HG03135 (cell line): ENCODE measurements at regions not wholly inside any gene's neighbourhood (a gene's known extent, or its start where the extent isn't known, plus 50 kb on each side); places are given as distances from the start of the nearest gene placed in this dataset.

ENCODE experiments used
- ATAC-seq: cut with Tn5 transposase; IDR thresholded peaks from one replicate; pipeline ENCODE4 v1.9.1; 2021; ENCODE audit warnings: mild to moderate bottlenecking, moderate library complexity; ENCODE audit not compliant: unreplicated experiment

GRCh38 chr10:83955406-83955805 lies 183.9 kb upstream of the GHITM start:
- ATAC-seq = no peak

GRCh38 chr10:83957168-83957947 lies 182.0 kb upstream of the GHITM start:
- ATAC-seq = no peak

GRCh38 chr10:83959328-83959727 lies 180.0 kb upstream of the GHITM start:
- no peak for ATAC-seq

- no peak for ATAC-seq
These were observed 179.2 kb upstream of the GHITM start for GRCh38 chr10:83960125-83960524.

GRCh38 chr10:83961620-83962019 lies 177.7 kb upstream of the GHITM start:
- no peak for ATAC-seq

- ATAC-seq = no peak
These were observed 175.9 kb upstream of the GHITM start for GRCh38 chr10:83963446-83963845.

GRCh38 chr10:83965473-83965872 lies 173.8 kb upstream of the GHITM start:
- ATAC-seq = no peak

GRCh38 chr10:83968052-83968451 lies 171.3 kb upstream of the GHITM start:
- no peak for ATAC-seq

GRCh38 chr10:83978681-83979383 lies 160.5 kb upstream of the GHITM start:
- no peak for ATAC-seq

GRCh38 chr10:83982812-83983211 lies 156.5 kb upstream of the GHITM start:
- no peak for ATAC-seq

- no peak for ATAC-seq
These were observed 155.6 kb upstream of the GHITM start for GRCh38 chr10:83983578-83984255.

- no peak for ATAC-seq
These were observed 155.1 kb upstream of the GHITM start for GRCh38 chr10:83984256-83984640.

GRCh38 chr10:83986800-83987199 lies 152.5 kb upstream of the GHITM start:
- ATAC-seq = no peak

GRCh38 chr10:83987216-83987615 lies 152.1 kb upstream of the GHITM start:
- no peak for ATAC-seq

GRCh38 chr10:83988435-83988834 lies 150.9 kb upstream of the GHITM start:
- no peak for ATAC-seq

- ATAC-seq = peak; percentile 89
These were observed 149.2 kb upstream of the GHITM start for GRCh38 chr10:83990126-83990525.

GRCh38 chr10:83991986-83992753 lies 147.1 kb upstream of the GHITM start:
- ATAC-seq = no peak

GRCh38 chr10:83994325-83994724 lies 145.0 kb upstream of the GHITM start:
- ATAC-seq = no peak

GRCh38 chr10:83995738-83996331 lies 143.5 kb upstream of the GHITM start:
- ATAC-seq = no peak

GRCh38 chr10:84004221-84004620 lies 135.1 kb upstream of the GHITM start:
- no peak for ATAC-seq

- no peak for ATAC-seq
These were observed 133.9 kb upstream of the GHITM start for GRCh38 chr10:84005403-84005802.
